SKM-1 treated with dmso at 0.1 percent for 144 hours (cell line): ENCODE measurements at regions not wholly inside any gene's neighbourhood (a gene's known extent, or its start where the extent isn't known, plus 50 kb on each side); places are given as distances from the start of the nearest gene placed in this dataset.

Experiments
- DNase-seq: peaks from one replicate; lab custom pipeline; 2025; ENCODE audit not compliant: unreplicated experiment; lab: John Stamatoyannopoulos, UW

DNA sequence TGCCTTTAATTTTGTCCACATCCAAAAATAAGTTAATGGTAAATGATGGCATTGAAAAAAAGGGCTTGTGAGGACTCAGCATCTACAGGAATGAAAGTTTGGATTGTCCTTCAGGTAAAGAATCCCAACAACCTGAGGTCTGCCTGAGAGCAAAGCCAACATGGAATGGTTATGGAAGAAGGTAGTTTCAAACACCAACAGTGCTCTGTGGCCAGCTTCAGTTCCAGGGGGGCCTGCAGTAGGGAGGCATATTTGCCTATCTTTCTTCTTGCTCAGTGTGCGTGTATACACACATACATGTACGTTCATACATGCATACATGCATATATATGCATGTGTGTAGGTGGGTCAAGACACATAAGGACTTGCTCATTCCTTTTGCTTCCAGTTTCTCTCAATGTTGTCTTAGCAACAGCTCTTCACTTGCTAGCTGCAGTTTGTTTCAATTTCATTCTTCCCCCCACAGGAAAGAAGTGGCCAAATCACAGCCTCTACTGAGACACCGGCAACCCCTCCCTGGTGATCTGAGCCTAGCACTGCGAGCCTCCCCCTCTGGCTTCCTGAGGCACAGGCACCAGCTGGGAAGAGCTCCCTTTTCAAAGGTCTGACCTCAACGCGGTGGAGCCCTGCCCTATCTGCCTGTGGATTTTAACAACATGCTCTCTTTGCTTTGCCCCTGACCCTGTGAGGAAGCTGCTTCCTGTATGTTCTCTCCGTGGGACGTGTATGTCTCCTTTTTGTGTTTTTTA, 146.2 kb downstream of the KLF13 start:
- no peak for DNase-seq

GRCh38 chr15:31473385-31474058, 146.9 kb downstream of the KLF13 start:
- DNase-seq = no peak

GRCh38 chr15:31474059-31474868, 147.6 kb downstream of the KLF13 start:
- DNase-seq = no peak

DNA sequence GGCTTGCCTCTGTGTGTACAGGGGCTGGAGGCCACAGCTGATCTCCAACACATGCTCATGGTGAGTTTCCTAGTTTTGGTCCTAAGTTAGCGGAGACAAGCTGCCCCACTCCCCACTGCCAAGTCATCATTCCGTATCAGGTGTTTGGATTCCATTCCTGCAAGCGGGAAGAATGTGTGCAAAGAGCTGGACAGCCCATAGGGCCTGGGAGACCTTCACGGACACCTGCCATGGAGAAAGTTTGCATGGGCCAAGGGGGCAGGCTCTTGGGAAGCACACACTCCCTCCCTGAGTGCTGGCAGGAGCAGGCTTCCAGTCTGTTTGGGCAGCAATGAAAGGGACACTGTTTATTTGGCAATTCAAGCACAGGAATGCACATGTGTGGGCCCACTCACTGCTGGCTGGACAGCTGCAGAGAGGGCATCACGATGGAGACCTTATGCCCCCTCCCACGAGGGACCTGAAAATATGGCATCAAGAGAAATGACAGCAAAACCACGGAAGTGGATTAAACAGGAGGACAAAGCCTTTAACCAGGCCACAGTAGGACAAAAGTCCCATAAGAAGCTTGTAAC, 149.7 kb downstream of the KLF13 start:
- no peak for DNase-seq

- DNase-seq = no peak
Observed at GRCh38 chr15:31476866-31477265, 150.2 kb downstream of the KLF13 start.

DNA sequence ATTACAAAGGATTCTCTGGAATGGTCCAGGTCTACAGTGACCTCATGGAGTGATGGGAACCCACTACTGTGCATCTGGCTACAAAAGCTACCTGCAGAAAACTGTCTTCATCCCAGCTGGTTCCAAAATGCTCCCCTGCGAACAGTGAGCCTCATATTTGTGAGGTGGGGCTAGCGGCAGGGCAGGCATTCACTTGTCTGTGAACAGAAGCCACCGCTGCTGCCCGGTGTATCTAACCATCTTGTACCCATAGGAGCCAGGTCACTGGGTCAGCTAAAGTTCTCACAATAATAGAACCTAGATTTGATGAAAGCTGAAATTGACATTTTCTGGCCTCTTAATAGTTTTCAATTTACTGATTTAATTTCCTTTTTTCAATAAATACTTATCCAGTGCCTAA, 150.7 kb downstream of the KLF13 start:
- DNase-seq = no peak

- DNase-seq = no peak
Observed at GRCh38 chr15:31477851-31478701, 151.4 kb downstream of the KLF13 start.

DNA sequence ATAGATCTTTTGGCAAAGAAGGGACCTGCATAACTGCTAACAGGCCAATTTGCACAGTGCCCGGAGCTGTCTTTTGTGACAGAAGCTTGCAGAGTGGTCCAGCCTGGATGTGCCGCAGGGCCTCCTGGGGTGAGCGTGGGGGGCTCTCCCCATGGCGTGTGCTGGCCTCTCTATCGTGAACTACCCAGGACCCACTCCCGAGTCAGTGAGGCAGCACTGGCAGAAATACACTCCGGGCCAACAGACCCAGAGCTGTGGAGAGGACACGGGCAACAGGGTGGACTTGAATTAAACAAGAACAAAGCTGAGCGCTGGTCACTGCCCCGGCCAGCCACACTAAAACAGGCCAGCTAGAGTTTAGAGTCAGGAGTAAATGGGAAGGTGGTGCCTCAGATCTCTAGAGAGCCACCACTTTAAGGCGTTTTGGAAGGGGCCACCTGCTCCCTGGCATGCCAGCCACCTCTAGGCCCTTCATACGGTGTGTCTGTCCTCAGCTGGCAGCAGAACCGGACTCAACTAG, 152.1 kb downstream of the KLF13 start:
- DNase-seq = no peak

GRCh38 chr15:31480356-31481025, 153.9 kb downstream of the KLF13 start:
- no peak for DNase-seq

- no peak for DNase-seq
Observed at GRCh38 chr15:31481142-31481541, 154.5 kb downstream of the KLF13 start.

DNA sequence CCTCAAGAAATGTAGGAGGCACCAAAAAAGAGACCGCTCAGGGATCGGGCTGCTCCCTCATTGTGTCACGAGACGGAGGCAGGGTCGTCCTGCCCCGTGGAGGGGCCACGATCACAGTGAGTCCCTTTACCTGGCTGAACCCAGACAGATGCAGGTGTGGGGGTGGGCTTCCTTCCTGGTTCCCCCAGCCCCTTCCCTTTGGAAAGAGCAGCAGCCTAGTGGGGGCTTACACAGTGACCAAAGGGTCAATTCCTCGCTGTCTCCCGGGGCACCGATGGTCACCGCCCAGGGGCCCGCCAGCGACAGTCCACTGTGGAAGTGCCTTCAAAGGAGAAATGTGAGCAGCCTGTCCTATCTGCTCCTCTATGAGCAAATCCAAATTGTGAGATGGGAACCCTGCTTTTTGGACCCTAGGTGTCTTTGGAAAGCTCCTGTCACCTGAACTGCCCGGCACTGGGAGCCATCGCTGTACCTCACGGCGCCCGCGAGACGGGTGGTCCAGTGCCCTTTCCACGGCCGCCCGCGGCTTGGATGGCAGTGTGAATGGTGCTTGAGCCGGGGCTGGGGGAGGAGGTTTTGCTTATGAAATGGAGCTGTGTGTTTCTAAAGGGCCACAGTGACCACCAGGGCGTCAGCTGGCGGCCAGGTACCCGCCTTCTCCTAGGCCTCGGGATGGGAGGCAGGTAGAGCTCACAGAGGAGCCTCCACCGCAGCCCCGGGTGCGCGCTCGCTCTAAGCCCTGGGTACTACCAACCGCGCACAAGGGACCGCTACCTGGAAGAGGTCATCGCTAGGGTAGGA, 155.7 kb downstream of the KLF13 start:
- no peak for DNase-seq

DNA sequence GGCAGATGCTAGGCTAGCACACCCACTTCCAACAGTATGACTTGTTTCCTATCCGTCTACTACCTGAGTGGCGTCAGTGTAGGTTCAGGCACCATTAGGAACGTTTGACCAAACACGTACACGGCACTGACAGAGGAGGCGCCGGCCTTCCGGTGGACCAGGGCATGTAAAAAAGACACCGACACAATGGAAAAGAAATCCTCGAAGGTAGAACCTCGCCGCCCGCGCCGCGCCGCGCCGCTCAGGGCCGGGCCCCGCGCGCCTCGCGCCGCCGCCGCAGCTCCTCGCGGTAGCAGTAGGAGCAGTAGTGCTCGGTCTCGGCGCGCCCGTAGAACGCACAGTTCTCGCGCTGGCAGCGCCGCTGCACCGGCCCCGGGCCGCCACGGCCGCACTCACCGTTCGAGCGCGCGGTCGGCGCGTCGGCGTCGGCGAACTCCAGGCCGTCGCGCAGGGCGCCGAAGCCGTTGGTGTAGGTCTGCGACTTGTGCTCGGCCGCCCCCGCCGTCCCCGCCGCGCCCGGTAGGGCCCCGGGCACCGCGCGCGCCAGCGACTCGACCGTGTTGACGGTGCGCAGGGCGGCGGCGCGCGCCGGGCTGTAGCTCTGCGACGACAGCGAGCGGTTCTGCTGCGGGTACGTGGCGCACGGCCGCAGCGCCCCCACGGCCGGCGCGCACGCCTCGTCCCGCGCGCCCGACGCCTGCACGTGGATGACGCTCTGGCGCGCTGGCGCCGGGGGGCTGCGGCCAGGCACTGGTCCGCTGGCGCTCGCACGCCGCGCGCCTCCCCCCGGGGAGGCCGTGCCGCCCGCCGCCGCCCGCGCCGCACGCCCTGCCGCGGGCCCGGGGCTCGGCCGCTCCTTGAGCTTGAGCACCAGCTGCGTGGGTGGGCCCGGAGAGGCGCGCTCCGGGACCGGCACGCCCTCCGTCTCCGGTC, 156.7 kb downstream of the KLF13 start:
- no peak for DNase-seq

GRCh38 chr15:31483986-31484951, 157.6 kb downstream of the KLF13 start:
- no peak for DNase-seq

GRCh38 chr15:31484986-31485385, 158.4 kb downstream of the KLF13 start:
- no peak for DNase-seq

- DNase-seq = no peak
Observed at GRCh38 chr15:31485431-31485830, 158.8 kb downstream of the KLF13 start.

DNA sequence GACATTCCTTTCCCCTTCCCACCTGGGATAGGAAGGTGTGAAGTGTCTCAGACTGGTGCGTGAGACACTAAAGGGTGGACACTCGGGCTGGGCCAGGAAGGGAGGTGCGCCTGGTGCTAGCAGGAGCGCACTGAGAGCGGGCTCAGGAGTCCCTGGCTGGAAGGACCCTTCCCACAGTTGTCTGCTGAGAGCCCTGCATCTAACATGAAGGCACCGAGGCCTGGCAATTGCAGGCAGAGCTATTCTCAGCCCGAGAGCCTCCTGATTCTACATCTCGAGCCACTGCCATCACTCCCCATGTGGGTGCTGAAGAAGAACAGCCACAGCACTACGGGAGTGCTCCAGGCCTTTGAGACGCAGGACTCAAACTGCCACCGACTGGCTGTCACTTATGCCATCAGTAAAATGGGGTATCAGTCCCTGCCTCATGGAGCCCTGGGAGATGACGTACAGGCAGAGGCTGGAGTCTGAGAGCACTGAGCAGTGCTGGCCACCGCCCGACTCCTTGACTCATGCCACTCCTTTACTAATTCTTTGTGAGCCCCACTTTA, 159.4 kb downstream of the KLF13 start:
- DNase-seq = no peak
